ENCODE measurements at regions not wholly inside any gene's neighbourhood (a gene's known extent, or its start where the extent isn't known, plus 50 kb on each side); places are given as distances from the start of the nearest gene placed in this dataset.

DNA sequence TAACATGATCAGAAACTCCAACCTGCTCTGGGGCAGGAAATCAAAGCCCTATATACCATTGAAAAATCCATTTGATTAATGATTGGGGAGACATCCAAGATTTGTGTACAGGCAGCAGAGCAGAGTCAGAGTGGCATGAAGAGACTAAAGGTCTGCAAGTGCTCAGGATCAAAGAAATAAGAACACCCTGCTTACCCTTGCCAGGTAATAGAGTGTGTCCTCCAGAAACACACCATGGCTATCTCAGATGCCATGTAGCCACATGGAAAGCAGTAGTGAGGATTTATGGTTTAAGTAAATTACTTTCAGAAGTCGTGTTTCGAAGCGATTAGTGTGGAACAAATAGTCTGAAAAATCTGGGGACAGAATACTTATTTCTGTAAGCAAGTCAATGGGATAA lies 592.9 kb downstream of the SUCLG1 start:
- Histone ChIP-seq H3K27me3 (ENCODE audit: low read length) (no peaks in the 10 kb centered on the region), H3K9me3 (ENCODE audit: insufficient read depth, low read length) (no peaks in the 10 kb centered on the region), H3K27ac (ENCODE audit: low read depth, low read length) (no peak overlapping the region), H4K20me1 (ENCODE audit: low read depth, low read length) (no peaks in the 10 kb centered on the region), H3K4me3 (ENCODE audit: insufficient read depth, low read length, poor library complexity, severe bottlenecking) (no peak overlapping the region), H3K4me2 (ENCODE audit: low read depth, low read length, poor library complexity, severe bottlenecking) (no peak overlapping the region), H3K9me2 (replicated peaks; ENCODE audit: insufficient read depth, low read length) (no peaks in the 10 kb centered on the region), H3K79me2 (ENCODE audit: insufficient read depth, low read length) (no peaks in the 10 kb centered on the region), H3F3A (ENCODE audit: insufficient read depth) (no peaks in the 10 kb centered on the region), H3K36me3 (ENCODE audit: low read length) (no peaks in the 10 kb centered on the region), H2AFZ (ENCODE audit: low read depth, low read length, severe bottlenecking) (no peak overlapping the region), H3K9ac (ENCODE audit: low read length) (no peak overlapping the region)
- TF ChIP-seq, protein P1, sequence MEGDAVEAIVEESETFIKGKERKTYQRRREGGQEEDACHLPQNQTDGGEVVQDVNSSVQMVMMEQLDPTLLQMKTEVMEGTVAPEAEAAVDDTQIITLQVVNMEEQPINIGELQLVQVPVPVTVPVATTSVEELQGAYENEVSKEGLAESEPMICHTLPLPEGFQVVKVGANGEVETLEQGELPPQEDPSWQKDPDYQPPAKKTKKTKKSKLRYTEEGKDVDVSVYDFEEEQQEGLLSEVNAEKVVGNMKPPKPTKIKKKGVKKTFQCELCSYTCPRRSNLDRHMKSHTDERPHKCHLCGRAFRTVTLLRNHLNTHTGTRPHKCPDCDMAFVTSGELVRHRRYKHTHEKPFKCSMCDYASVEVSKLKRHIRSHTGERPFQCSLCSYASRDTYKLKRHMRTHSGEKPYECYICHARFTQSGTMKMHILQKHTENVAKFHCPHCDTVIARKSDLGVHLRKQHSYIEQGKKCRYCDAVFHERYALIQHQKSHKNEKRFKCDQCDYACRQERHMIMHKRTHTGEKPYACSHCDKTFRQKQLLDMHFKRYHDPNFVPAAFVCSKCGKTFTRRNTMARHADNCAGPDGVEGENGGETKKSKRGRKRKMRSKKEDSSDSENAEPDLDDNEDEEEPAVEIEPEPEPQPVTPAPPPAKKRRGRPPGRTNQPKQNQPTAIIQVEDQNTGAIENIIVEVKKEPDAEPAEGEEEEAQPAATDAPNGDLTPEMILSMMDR (IDR thresholded peaks at IDR 0.05; ENCODE audit: insufficient read depth, low read length, poor library complexity, severe bottlenecking) = no peak
- TF ChIP-seq EZH2phosphoT487 (conservative IDR thresholded peaks at IDR 0.05; ENCODE audit: low read length) = no peak

DNA sequence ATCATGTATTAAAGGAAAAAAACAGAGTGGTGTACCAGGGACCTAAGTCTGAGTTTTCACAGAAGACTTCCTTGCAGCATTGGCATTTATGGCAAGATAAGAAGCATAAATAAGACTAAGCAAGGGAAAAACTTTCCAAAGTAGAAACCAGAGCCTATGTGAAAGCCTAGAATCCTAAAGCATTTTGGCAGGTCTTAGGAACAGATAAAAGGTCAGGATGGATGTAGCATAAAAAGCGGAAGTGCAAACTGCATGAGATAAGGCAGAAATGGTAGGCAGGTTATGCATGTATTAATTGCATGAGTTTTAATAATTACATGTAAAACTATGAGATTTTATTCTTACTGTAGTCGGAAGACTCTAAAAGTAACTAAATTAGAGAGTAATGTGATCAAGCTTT lies 596.5 kb downstream of the SUCLG1 start:
- TF ChIP-seq, protein P1 (IDR thresholded peaks at IDR 0.05; ENCODE audit: insufficient read depth, low read length, poor library complexity, severe bottlenecking) = no peak
- no peak for TF ChIP-seq EZH2phosphoT487 (conservative IDR thresholded peaks at IDR 0.05; ENCODE audit: low read length)
- no peaks in the 10 kb centered on the region for H3K79me2 ChIP-seq (ENCODE audit: insufficient read depth, low read length)
- H3K27me3 ChIP-seq (ENCODE audit: low read length) = no peaks in the 10 kb centered on the region
- H3K9ac ChIP-seq (ENCODE audit: low read length) = no peak overlapping the region
- H3K9me2 ChIP-seq (replicated peaks; ENCODE audit: insufficient read depth, low read length) = no peaks in the 10 kb centered on the region
- no peak overlapping the region for H2AFZ ChIP-seq (ENCODE audit: low read depth, low read length, severe bottlenecking)
- H3F3A ChIP-seq (ENCODE audit: insufficient read depth) = no peaks in the 10 kb centered on the region
- no peak overlapping the region for H3K27ac ChIP-seq (ENCODE audit: low read depth, low read length)
- no peaks in the 10 kb centered on the region for H3K9me3 ChIP-seq (ENCODE audit: insufficient read depth, low read length)
- H3K4me2 ChIP-seq (ENCODE audit: low read depth, low read length, poor library complexity, severe bottlenecking) = no peak overlapping the region
- no peaks in the 10 kb centered on the region for H3K36me3 ChIP-seq (ENCODE audit: low read length)
- H3K4me3 ChIP-seq (ENCODE audit: insufficient read depth, low read length, poor library complexity, severe bottlenecking) = no peak overlapping the region
- H4K20me1 ChIP-seq (ENCODE audit: low read depth, low read length) = no peaks in the 10 kb centered on the region

DNA sequence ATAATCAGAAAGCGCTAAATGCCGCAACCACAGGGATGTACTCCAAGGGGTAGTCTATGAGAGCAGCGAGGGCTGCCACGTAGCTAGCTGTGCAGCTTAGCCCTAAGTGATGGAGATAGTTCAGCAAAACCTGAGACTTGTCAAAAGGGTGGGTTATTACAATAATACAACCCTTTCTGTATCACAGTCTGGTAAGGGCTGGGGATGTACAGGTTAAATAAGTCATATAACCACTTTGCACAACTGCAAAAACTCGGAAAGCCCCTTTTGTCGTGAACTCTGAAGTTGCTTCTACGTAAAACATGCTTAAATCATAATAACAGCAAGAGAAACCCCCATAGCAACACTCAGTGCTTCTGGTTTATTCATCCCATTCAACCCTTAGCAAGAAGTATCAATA lies 598.8 kb downstream of the SUCLG1 start:
- Histone ChIP-seq H3K27ac (ENCODE audit: low read depth, low read length) (no peak overlapping the region), H3F3A (ENCODE audit: insufficient read depth) (no peaks in the 10 kb centered on the region), H3K4me2 (ENCODE audit: low read depth, low read length, poor library complexity, severe bottlenecking) (no peak overlapping the region), H3K9ac (ENCODE audit: low read length) (no peak overlapping the region), H3K9me3 (ENCODE audit: insufficient read depth, low read length) (no peaks in the 10 kb centered on the region), H3K36me3 (ENCODE audit: low read length) (no peaks in the 10 kb centered on the region), H3K4me3 (ENCODE audit: insufficient read depth, low read length, poor library complexity, severe bottlenecking) (no peak overlapping the region), H3K27me3 (ENCODE audit: low read length) (no peaks in the 10 kb centered on the region), H2AFZ (ENCODE audit: low read depth, low read length, severe bottlenecking) (no peak overlapping the region), H4K20me1 (ENCODE audit: low read depth, low read length) (no peaks in the 10 kb centered on the region), H3K79me2 (ENCODE audit: insufficient read depth, low read length) (no peaks in the 10 kb centered on the region), H3K9me2 (replicated peaks; ENCODE audit: insufficient read depth, low read length) (no peaks in the 10 kb centered on the region)
- TF ChIP-seq, protein P1 (IDR thresholded peaks at IDR 0.05; ENCODE audit: insufficient read depth, low read length, poor library complexity, severe bottlenecking) = no peak
- TF ChIP-seq EZH2phosphoT487 (conservative IDR thresholded peaks at IDR 0.05; ENCODE audit: low read length) = no peak

All from SU-DHL-6 (cell line).